H1 (cell line): ENCODE measurements at regions not wholly inside any gene's neighbourhood (a gene's known extent, or its start where the extent isn't known, plus 50 kb on each side); places are given as distances from the start of the nearest gene placed in this dataset.

Source experiments
- CTCF ChIA-PET: fragments of 300-600 bp; sonication (Branson Sonifier 250); formaldehyde crosslinking; loops from one replicate; lab custom pipeline; 2021; ENCODE audit not compliant: partially characterized antibody; lab: Charles Lee
- POLR2A ChIA-PET: fragments of 300-600 bp; sonication (Branson Sonifier 250); formaldehyde crosslinking; loops from one replicate; lab custom pipeline; 2021; ENCODE audit warnings: inconsistent platforms; ENCODE audit not compliant: partially characterized antibody; lab: Charles Lee
- DNase-seq, 2 experiments: peaks; one replicate each; pipeline versions ENCODE4 v3.0.0 to v3.0.0-alpha.2; 2010 to 2022; ENCODE audit warnings: low spot score in 2 of 2, low read depth in 1 of 2, mixed read lengths in 1 of 2
- FAIRE-seq: peaks from 2 replicates; lab custom pipeline; 2011; peaks lifted over from hg19 to GRCh38; lab: Jason Lieb, UNC
- H2AFZ ChIP-seq: 2 replicates; pipeline ENCODE4 v1.8.1; 2012; ENCODE audit warnings: low read length, inconsistent platforms
- H2AK5ac ChIP-seq: 2 replicates; pipeline ENCODE4 v1.6.1; 2013; ENCODE audit warnings: low read depth, low read length
- H2BK120ac ChIP-seq: replicated peaks from 2 replicates; pipeline ENCODE3; 2013; ENCODE audit warnings: low read depth, low read length, inconsistent platforms
- H2BK12ac ChIP-seq: 2 replicates; pipeline ENCODE4 v1.6.1; 2013; ENCODE audit warnings: low read depth, low read length
- H2BK15ac ChIP-seq: 2 replicates; pipeline ENCODE4 v1.6.1; 2013; ENCODE audit warnings: low read length
- H2BK20ac ChIP-seq: 2 replicates; pipeline ENCODE4 v1.6.1; 2013; ENCODE audit warnings: low read length
- H2BK5ac ChIP-seq: 2 replicates; pipeline ENCODE4 v1.6.1; 2013; ENCODE audit warnings: low read depth, low read length
- H3K14ac ChIP-seq: 2 replicates; pipeline ENCODE4 v1.6.1; 2013; ENCODE audit warnings: inconsistent platforms; ENCODE audit not compliant: insufficient read length
- H3K18ac ChIP-seq: 2 replicates; pipeline ENCODE4 v1.6.1; 2013; ENCODE audit warnings: low read length; ENCODE audit errors: extremely low read depth
- H3K23ac ChIP-seq: 2 replicates; pipeline ENCODE4 v1.6.1; 2013; ENCODE audit warnings: inconsistent platforms; ENCODE audit not compliant: insufficient read length
- H3K23me2 ChIP-seq: 2 replicates; pipeline ENCODE4 v1.6.1; 2013; ENCODE audit warnings: low read depth, low read length
- H3K27ac ChIP-seq: 2 replicates; pipeline ENCODE4 v1.6.1; 2011; ENCODE audit warnings: low read depth, low read length, inconsistent platforms
- H3K27me3 ChIP-seq, 4 experiments: replicated peaks in 1 of 4; 1 replicate in 1 of 4; 2 replicates in 3 of 4; pipeline versions ENCODE4 v1.6.1 to v1.8.1; 2011 to 2013; ENCODE audit warnings: low read length in 3 of 4, mild to moderate bottlenecking in 3 of 4, inconsistent platforms in 2 of 4, mixed read lengths in 2 of 4, moderate library complexity in 1 of 4; ENCODE audit not compliant: control insufficient read depth in 3 of 4, insufficient read depth in 3 of 4; ENCODE audit errors: extremely low read depth in 1 of 4
- H3K36me3 ChIP-seq, 4 experiments: 2 replicates each; pipeline versions ENCODE4 v1.6.1 to v1.8.1; 2011 to 2013; ENCODE audit warnings: mild to moderate bottlenecking in 4 of 4, low read length in 3 of 4, moderate library complexity in 2 of 4, control low read depth in 1 of 4, inconsistent platforms in 1 of 4; ENCODE audit not compliant: insufficient read depth in 4 of 4, control insufficient read depth in 2 of 4
- H3K4ac ChIP-seq: replicated peaks from 2 replicates; pipeline ENCODE3; 2013; ENCODE audit warnings: low read length, low read depth, mixed read lengths, inconsistent platforms; ENCODE audit not compliant: insufficient read length
- H3K4me1 ChIP-seq, 4 experiments: replicated peaks in 1 of 4; 1 replicate in 1 of 4; 2 replicates in 3 of 4; pipeline versions ENCODE4 v1.6.1 to v1.8.1; 2011 to 2013; ENCODE audit warnings: low read length in 3 of 4, inconsistent platforms in 2 of 4, mixed read lengths in 1 of 4; ENCODE audit not compliant: insufficient read depth in 4 of 4, control insufficient read depth in 3 of 4
- H3K4me2 ChIP-seq, 2 experiments: 2 replicates each; pipeline versions ENCODE4 v1.6.1 to v1.8.1; 2011 to 2013; ENCODE audit warnings: low read depth in 2 of 2, low read length in 2 of 2, control low read depth in 1 of 2, inconsistent platforms in 1 of 2, mild to moderate bottlenecking in 1 of 2; ENCODE audit not compliant: insufficient read depth in 1 of 2
- H3K4me3 ChIP-seq, 4 experiments: fragments of 200-600, 300-600 bp in 1 of 4; sonication (generic), shearing (Covaris generic), sonication (Bioruptor Twin) in 1 of 4; 2 replicates each; pipeline versions ENCODE4 v1.5.1 to v1.8.1; 2011 to 2016; ENCODE audit warnings: low read length in 4 of 4, low read depth in 3 of 4, control low read depth in 2 of 4, inconsistent platforms in 2 of 4, mild to moderate bottlenecking in 2 of 4, mixed read lengths in 1 of 4, moderate library complexity in 1 of 4; ENCODE audit not compliant: insufficient read depth in 2 of 4; ENCODE audit errors: extremely low read depth in 1 of 4
- H3K56ac ChIP-seq: replicated peaks from 2 replicates; pipeline ENCODE3; 2013; ENCODE audit warnings: low read depth, mild to moderate bottlenecking, mixed read lengths, low read length, inconsistent platforms; ENCODE audit not compliant: insufficient read length
- H3K79me1 ChIP-seq: 2 replicates; pipeline ENCODE4 v1.6.1; 2013; ENCODE audit warnings: low read depth, low read length, control low read depth
- H3K79me2 ChIP-seq, 2 experiments: 2 replicates each; pipeline versions ENCODE4 v1.6.1 to v1.8.1; 2012 to 2013; ENCODE audit warnings: low read length in 2 of 2, mild to moderate bottlenecking in 2 of 2, inconsistent platforms in 1 of 2; ENCODE audit not compliant: insufficient read depth in 2 of 2, control insufficient read depth in 1 of 2
- H3K9ac ChIP-seq, 4 experiments: replicated peaks in 1 of 4; 1 replicate in 1 of 4; 2 replicates in 3 of 4; pipeline versions ENCODE4 v1.6.1 to v1.8.1; 2011 to 2013; ENCODE audit warnings: low read depth in 3 of 4, low read length in 3 of 4, control low read depth in 2 of 4, mild to moderate bottlenecking in 2 of 4, moderate library complexity in 2 of 4, inconsistent platforms in 1 of 4; ENCODE audit errors: extremely low read depth in 1 of 4
- H3K9me3 ChIP-seq, 2 experiments: 2 replicates each; pipeline versions ENCODE4 v1.6.1 to v1.8.1; 2012 to 2013; ENCODE audit warnings: mild to moderate bottlenecking in 2 of 2, moderate library complexity in 2 of 2, control low read depth in 1 of 2, inconsistent platforms in 1 of 2, low read depth in 1 of 2, low read length in 1 of 2, mixed read lengths in 1 of 2; ENCODE audit not compliant: insufficient read depth in 2 of 2
- H4K20me1 ChIP-seq, 2 experiments: replicated peaks in 1 of 2; 2 replicates each; pipeline versions ENCODE3 to v1.8.1; 2011 to 2013; ENCODE audit warnings: inconsistent platforms in 2 of 2, low read length in 2 of 2, mild to moderate bottlenecking in 1 of 2; ENCODE audit not compliant: insufficient read depth in 2 of 2, control insufficient read depth in 1 of 2
- H4K5ac ChIP-seq: 2 replicates; pipeline ENCODE4 v1.6.1; 2013; ENCODE audit warnings: low read length, low read depth, mixed read lengths, inconsistent platforms; ENCODE audit not compliant: insufficient read length
- H4K8ac ChIP-seq: 2 replicates; pipeline ENCODE4 v1.8.0; 2013; ENCODE audit warnings: mild to moderate bottlenecking, moderate library complexity, low read length, inconsistent platforms; ENCODE audit not compliant: insufficient read depth; ENCODE audit errors: extremely low read depth
- H4K91ac ChIP-seq: replicated peaks from 2 replicates; pipeline ENCODE3; 2013; ENCODE audit warnings: low read length, mixed read lengths, inconsistent platforms; ENCODE audit not compliant: insufficient read length
- CBX5 ChIP-seq: fragments of 300-800, 300-1000 bp; sonication (generic); IDR thresholded peaks from 2 replicates; pipeline ENCODE4 v1.7.1; 2016; ENCODE audit warnings: antibody characterized with exemption, low read length, low read depth
- CBX8 ChIP-seq: fragments of 300-800, 300-1000 bp; sonication (generic); IDR thresholded peaks from 2 replicates; pipeline ENCODE4 v1.7.1; 2016; ENCODE audit warnings: low read depth, low read length, borderline replicate concordance
- CTCF ChIP-seq, 3 experiments: IDR thresholded peaks; 1 replicate in 2 of 3; 2 replicates in 1 of 3; pipeline versions ENCODE4 v1.5.1 to v1.6.1; 2011; ENCODE audit warnings: low read length in 3 of 3, mild to moderate bottlenecking in 3 of 3, inconsistent platforms in 2 of 3, low read depth in 1 of 3, moderate library complexity in 1 of 3; ENCODE audit not compliant: insufficient read depth in 1 of 3; ENCODE audit errors: control extremely low read depth in 1 of 3
- RBBP5 ChIP-seq: IDR thresholded peaks from 2 replicates; pipeline ENCODE4 v1.7.1; 2012; ENCODE audit warnings: low read depth, mild to moderate bottlenecking, inconsistent platforms, low read length, moderate library complexity, borderline replicate concordance
- SAP30 ChIP-seq: fragments of 300-600 bp; sonication (generic); IDR thresholded peaks from 2 replicates; pipeline ENCODE4 v1.7.1; 2012; ENCODE audit warnings: low read length, moderate library complexity, mild to moderate bottlenecking, inconsistent platforms; ENCODE audit not compliant: insufficient read depth, insufficient replicate concordance
- SRF ChIP-seq: IDR thresholded peaks from 2 replicates; pipeline ENCODE4 v1.6.1; 2011; ENCODE audit warnings: mild to moderate bottlenecking, low read depth, low read length, moderate library complexity
- TAF7 ChIP-seq: optimal IDR thresholded peaks from 2 replicates; pipeline ENCODE3; 2011; ENCODE audit warnings: low read depth, mild to moderate bottlenecking, inconsistent platforms, low read length, moderate library complexity, borderline replicate concordance
- TBP ChIP-seq: IDR thresholded peaks from 2 replicates; pipeline ENCODE4 v1.6.1; 2011; ENCODE audit warnings: low read depth, low read length, improper control_type of control experiment
- WGBS, 2 experiments: shearing (Covaris generic) in 1 of 2; methylation state at CpG; one replicate each; pipeline versions ENCODE4 v1.1.6 to v1.1.7; 2013 to 2015; ENCODE audit warnings: low lambda C conversion rate in 2 of 2, mixed read lengths in 2 of 2, inconsistent platforms in 1 of 2, low coverage in 1 of 2, missing lambda C conversion rate in 1 of 2; ENCODE audit not compliant: insufficient replicate concordance in 2 of 2, insufficient coverage in 1 of 2, insufficient read length in 1 of 2; ENCODE audit errors: extremely low coverage in 1 of 2, missing lambda C conversion rate in 1 of 2; 5-methylcytosine and 5-hydroxymethylcytosine counted together

- Histone ChIP-seq H3K56ac (no peak overlapping the region), H3K18ac (no peak overlapping the region), H3K27ac (no peak overlapping the region), H3K79me2 (no peaks in the 10 kb centered on the region), H3K27me3 (no peaks in the 10 kb centered on the region), H4K8ac (no peak overlapping the region), H3K9me3 (no peaks in the 10 kb centered on the region), H2BK15ac (0 out of 2 replicates have a peak overlapping the region, but pooled peaks have one; percentile 10), H2BK12ac (no peak overlapping the region), H3K36me3 (no peaks in the 10 kb centered on the region), H3K4me1 (peaks cover 0 to 18% (median 4%) of the 10 kb centered on the region in 4 experiments; a peak in 5 of 7 replicates), H2BK20ac (no peak overlapping the region), H4K5ac (no peak overlapping the region), H2AFZ (no peak overlapping the region), H3K79me1 (no peaks in the 10 kb centered on the region), H3K23ac (no peak overlapping the region), H4K91ac (no peak overlapping the region), H2AK5ac (no peak overlapping the region), H4K20me1 (peaks cover 0 to 2% of the 10 kb centered on the region in 2 experiments), H3K4ac (no peak overlapping the region), H3K4me3 (no peak overlapping the region), H2BK120ac (no peak overlapping the region), H3K14ac (no peak overlapping the region), H3K4me2 (no peak overlapping the region), H3K23me2 (no peaks in the 10 kb centered on the region; the same call in 1 of the 2 replicates), H2BK5ac (no peak overlapping the region), H3K9ac (no peak overlapping the region)
- FAIRE-seq (no peak), DNase-seq (no peak)
- ChIA-PET CTCF (no interaction called here), POLR2A (interaction anchor here (1.1 kb wide), 1 partner anchor 231 kb away, joined by 3 read pairs; no protein-coding TSS in a partner anchor)
- 82% methylated on average over 9 of the region's 9 CpGs; no CpG with 5 or more reads in 1 of the 2 experiments for WGBS, 2 experiments
- no peak for TF ChIP-seq CBX5
- no peak for TF ChIP-seq RBBP5
- no peak for TF ChIP-seq TAF7
- TF ChIP-seq SRF, result no peak
- no peak for TF ChIP-seq CBX8
- TF ChIP-seq CTCF (IDR thresholded peaks at IDR 0.05; ENCODE audit: control extremely low read depth in 1 of 3, insufficient read depth in 1 of 3, low read depth in 1 of 3, low read length in 3 of 3), result no peak
- no peak for TF ChIP-seq TBP
- TF ChIP-seq SAP30, result no peak
Observed at GRCh38 chr15:69987492-69988489, 109.9 kb downstream of the TLE3 start.
